ENCODE measurements at regions not wholly inside any gene's neighbourhood (a gene's known extent, or its start where the extent isn't known, plus 50 kb on each side); places are given as distances from the start of the nearest gene placed in this dataset.
"Not testable (repeated sequence)": the region's sequence is repeated elsewhere in the genome, so short reads cannot be mapped to it uniquely, and the experiment has no call there.

GRCh38 chr1:168826269-168826668 lies 97.3 kb upstream of the DPT start:
- no peak for DNase-seq

- no peak for DNase-seq
Observed at GRCh38 chr1:168827557-168827956, 98.6 kb upstream of the DPT start.

GRCh38 chr1:168829876-168830275 lies 100.9 kb upstream of the DPT start:
- no peak for DNase-seq

DNA sequence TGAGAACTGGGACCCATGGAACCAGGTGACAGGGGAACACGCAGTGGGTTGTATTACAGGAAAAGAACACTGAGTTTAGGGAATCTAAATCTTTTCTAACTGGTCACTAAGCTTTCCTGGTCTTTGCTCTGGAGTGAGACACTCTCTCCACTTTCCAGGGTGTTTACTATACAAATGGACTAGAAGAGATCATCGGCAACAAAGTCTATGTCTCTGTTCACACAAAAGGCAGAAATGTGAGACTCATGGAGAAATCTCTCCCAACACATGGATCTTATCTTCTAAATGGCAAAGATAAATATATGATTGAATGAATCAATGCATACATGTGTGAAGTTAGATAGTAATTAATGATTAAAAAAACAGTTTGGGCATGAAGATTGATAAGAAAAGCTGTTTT lies 101.6 kb upstream of the DPT start:
- no peak for DNase-seq

DNA sequence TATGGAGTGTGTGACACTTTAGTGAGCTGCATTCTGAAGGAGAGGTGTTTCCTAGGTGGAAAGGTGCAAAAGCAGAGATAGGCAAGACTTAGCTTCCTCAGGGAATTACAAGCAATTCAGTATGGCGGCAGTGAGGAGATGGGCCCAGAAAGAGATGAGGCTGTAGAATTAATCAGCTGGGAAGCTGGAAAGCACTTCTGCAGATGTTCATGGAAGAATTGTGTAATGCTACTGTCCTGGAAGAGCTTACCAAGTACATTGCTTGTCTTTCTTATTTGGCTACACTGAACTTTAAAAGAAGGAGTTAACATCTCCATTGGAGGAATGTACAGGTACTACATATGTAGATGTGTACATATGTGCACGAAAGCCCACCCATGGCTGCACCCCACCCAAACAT lies 103.7 kb upstream of the DPT start:
- no peak for DNase-seq

GRCh38 chr1:168833362-168833761 lies 104.4 kb upstream of the DPT start:
- DNase-seq, result no peak

DNA sequence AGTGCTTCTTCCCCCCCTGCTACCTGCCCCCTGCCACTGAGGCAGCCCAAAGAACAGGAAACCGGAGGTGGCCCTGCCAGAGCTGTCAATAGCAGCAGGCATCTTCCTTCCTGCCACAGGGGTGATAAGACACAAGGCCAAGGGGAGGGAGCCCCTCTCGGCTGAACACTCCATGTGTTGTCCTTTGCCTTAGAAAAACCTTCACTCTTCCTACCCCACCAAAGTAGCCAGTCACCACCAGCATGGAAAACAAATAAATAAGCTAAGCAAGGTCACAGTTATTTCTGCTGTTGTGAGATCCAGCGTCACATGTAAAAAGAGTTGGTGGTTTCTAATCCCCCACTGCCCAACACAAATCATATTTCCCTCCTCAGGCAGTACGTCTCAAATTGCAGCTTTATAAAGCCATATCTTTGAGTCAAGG lies 104.8 kb upstream of the DPT start:
- no peak for DNase-seq

DNA sequence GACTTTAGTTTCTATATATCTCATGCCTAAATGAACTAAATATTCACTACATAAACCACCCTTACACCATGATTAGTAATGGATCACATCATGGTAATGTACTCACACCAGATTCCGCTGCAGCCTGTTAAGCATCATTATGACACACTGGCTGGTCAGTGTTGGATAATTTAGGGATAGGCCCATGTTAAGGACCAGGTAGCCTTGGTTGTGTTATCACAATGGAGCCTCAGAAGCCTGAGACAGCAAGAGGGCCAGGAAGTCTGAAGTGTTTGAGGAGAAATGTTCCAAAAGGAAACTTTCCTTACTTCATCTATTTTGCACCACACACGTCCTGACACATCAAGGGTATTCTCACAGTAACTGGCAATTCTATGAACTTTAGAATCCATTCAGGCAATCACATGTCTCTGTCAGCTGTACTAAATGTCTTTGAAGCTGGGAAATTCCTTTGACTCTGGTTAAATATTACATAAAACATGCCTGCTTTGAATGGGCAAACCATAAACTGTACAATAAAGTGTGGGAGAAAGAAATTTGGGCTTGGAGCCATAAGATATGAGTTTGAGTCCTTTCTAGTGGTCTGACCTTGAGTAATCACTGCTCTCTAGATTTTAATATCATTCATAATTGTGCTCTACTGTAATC lies 105.3 kb upstream of the DPT start:
- no peak for DNase-seq

DNA sequence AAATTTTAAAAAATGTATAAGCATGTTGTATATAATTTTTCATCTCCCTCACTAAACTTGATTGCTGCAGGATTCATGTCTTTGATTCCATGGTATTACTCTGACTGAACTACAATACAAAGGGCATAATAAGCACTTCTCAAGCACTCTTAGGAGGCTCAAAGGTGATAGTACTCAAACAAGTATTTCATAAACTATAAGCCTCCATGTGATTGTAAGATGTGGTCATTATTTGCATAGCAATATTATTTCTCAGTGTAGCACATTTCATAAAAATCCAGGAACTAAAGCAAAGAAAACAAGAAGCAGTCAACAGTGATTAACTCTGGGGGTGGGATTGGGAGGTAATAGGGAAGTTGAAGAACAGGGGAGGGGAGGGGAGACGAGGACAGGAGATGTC lies 106.2 kb upstream of the DPT start:
- no peak for DNase-seq

DNA sequence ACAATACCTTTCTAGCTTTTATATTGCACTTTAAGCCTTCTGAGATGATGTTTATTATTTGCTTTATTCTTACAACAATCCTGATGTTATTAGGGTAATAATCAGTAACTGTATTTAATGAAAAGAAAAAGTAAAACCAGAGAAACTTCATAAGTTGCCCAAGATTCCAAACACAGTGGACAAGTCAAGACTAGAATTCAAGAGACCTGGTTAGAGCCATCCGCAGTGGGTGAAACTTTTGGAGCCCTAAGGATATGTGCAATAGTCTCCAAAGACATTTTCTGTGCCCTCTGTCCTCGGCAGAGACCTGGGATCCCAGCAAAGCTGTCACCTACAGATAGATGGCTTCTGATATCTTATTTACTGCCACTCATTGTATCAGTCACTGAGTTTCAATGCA lies 106.8 kb upstream of the DPT start:
- no peak for DNase-seq

GRCh38 chr1:168836469-168836868 lies 107.5 kb upstream of the DPT start:
- DNase-seq, result no peak

DNA sequence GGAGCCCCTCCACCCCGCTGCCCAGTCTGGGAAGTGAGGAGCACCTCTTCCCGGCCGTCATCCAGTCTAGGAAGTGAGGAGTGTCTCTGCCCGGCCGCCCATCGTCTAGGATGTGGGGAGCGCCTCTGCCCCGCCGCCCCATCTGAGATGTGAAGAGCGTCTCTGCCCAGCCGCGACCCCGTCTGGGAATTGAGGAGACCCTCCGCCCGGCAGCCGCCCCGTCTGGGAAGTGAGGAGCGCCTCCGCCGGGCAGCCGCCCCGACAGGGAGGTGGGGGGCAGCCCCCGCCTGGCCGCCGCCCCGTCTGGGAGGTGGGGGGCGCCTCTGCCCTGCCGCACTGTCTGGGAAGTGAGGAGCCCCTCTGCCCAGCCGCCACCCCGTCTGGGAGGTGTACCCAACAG lies 108.2 kb upstream of the DPT start:
- DNase-seq, result not testable (repeated sequence)

- DNase-seq, result no peak
Observed at GRCh38 chr1:168842306-168842705, 113.3 kb upstream of the DPT start.

GRCh38 chr1:168842916-168843315 lies 113.9 kb upstream of the DPT start:
- DNase-seq, result no peak

DNA sequence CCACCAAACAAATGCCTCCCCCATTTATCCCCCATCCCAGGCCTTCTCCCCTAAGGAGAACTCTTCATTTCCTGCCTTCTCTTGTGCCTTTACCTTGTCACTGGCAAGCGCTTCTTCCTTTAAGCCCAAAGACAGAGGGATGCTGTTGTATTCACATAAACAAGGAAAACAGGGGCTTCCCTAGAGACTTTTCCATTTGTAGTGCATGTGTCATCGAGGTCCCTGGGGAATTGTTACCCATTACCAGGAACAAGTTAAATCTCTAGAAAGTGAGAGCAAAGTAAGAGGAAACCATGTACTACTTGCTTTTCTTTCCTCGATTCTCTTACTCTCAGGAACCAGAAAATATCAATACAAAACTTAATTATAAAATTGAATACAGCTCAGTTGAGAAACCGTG lies 114.4 kb upstream of the DPT start:
- DNase-seq, result no peak

DNA sequence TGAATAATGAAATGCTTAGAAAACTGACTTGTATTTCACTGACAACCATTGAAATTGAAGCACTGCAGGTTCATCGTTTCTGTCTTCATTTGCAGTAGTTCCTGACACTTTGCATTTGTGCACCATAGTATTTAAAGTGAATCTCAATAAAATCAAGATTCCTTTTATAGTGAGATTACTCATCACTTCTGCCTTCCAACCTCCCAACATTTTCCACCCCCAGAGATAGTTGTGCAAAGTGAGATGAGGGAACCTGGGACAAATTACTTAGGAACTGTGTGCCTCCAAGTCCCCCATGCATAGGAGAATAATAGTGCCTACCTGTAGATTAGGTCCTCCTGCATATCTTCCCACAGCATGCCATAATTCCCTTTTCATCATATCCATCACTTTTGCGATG lies 114.9 kb upstream of the DPT start:
- no peak for DNase-seq

DNA sequence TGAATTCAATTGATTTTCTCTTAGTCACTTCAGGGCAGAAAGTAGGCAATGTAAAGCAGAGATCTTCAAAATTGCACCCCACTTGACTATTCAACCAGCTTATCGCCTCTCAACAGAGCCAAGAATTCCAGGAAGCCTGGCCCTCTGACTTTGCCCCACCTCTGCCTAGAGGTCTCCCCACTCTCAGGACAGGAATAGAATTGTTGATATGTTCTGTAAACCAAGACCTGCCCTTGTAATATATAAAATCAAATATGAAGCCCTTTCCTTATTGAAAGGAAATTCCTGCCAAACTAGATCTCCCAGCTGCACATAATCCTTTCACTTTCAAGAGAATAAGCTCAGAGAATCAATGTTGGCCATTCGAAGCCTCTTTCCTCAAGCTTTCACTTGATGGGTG lies 116.1 kb upstream of the DPT start:
- no peak for DNase-seq

DNA sequence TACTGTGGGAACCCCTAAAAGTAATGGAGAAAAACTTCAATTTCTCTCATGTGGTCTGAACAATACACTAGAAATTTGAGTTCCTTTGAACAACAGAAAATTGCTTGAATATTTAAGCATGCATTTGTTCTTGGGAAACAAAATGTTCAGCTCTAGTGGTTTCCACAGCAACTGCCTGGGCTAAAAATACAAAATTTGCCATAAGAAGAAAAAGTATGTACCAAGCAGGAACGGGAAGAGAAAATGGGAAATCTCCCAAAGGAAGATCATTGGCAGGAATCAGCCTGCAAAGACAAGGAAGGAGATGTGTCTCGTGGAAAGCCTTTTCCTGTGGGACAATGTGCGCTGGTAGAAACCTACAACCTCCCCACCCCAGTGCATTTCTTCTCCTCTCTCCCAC lies 119.0 kb upstream of the DPT start:
- DNase-seq, result no peak

DNA sequence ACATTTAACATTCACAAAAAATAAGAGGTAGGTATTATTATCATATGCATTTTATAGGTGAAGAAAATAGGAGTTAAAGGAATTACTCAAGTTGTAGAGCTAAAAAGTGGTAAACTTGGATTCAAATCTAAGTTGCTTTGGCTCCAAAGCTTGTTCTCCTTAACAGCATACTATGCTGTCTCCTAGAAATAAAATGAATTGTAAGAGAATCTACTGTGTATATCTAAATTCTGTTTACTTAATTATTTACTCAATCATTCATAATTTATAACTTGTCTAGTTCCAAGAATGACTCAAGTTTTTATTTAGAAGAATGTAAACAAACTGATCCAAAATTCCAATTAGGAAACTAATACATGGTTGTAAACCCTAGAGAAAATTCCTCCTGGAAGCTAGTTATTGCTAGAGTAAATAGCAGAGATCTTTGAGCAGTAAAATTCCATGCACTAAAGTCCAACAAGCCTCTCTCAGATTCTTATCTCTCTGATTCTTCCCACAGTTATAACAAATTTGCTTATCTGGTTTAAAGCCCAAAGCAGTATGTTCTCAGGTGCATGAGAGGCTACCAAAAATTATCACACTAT lies 132.5 kb upstream of the DPT start:
- DNase-seq, result no peak

DNA sequence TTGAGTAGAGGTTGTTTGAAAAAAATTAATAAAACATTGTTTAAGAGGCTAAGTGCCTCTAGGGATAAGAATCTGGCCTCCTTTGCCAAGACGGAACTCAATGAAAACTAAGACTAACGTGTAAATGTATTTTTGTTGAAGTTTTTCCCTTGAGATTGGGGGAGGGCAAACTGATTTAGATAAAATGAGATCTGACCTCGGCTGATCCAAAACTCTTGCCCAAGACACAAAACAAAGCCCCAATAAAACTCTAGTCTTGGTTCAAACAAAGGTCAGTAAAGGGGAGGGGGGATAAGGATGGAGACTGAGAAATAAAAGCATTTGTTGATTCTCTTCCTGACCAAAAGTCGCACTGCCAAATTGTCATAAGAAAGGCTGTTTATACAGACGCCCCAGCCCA lies 134.8 kb upstream of the DPT start:
- DNase-seq, result no peak

DNA sequence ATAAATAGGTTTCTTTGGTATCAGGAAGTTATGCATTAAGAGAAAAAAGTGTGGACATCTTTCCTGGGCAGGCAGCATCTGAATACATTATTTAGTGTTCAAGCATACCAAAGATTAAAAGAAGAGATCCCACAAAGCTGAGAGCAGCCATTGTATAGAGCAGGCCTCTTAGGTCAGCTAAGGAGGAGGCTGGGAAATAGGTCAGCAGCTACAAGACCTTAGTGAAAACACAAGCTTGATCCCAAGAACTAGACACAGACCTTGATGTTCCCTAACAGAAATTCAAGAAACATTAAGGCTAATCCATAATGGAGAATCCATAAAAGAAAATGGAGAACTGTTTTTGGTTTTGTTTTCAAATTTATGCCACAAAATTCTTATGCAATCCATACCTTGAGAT lies 135.3 kb upstream of the DPT start:
- DNase-seq, result no peak

GRCh38 chr1:168865850-168866620 lies 137.0 kb upstream of the DPT start:
- DNase-seq, result no peak

- DNase-seq, result no peak
Observed at GRCh38 chr1:168867941-168868634, 139.1 kb upstream of the DPT start.

DNA sequence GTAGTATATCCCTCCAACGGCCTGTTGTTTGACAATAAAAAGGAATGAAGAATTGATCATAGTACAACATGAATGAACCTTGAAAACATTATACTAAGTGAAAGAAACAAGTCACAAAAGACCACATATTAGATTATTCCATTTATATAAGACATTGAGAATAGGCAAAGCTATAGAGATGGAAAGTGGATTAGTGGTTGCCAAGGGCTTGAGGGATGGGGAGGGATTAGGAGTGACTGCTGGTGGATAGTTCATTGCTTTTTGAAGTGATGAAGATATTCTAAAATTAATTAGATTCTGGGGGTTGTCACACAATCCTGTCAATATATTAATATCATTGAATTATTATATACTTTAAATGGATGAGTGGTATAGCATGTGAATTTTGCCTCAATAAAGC lies 142.5 kb upstream of the DPT start:
- no peak for DNase-seq
